NCI-H460 (cell line): ENCODE measurements at regions not wholly inside any gene's neighbourhood (a gene's known extent, or its start where the extent isn't known, plus 50 kb on each side); places are given as distances from the start of the nearest gene placed in this dataset.

Source experiments
- DNase-seq: peaks from one replicate; pipeline ENCODE4 v3.0.0-alpha.2; 2016; ENCODE audit warnings: low read depth; ENCODE audit errors: extremely low read depth

- DNase-seq, result no peak
These were observed 267.3 kb downstream of the MTRR start for GRCh38 chr5:8136271-8136670.

GRCh38 chr5:8137941-8138550, 269.1 kb downstream of the MTRR start:
- DNase-seq, result no peak

GRCh38 chr5:8138884-8139283, 269.9 kb downstream of the MTRR start:
- no peak for DNase-seq

DNA sequence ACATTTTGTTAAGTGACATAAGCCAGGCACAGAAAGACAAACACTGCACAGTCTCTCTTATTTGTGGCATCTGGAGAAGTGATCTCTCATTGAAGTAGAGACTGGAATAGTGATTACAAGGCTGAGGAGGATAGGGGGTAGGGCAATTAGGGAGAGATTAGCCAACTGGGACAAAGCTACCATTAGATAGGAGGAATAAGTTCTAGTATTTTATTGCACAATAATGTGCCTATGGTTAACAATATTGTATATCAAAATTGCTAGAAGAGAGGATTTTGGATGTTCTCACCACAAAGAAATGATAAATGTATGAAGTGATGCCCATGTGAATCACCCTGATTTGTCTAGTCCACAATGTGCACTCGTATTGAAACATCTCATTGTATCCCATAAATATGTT, 281.8 kb downstream of the MTRR start:
- no peak for DNase-seq

- DNase-seq, result no peak
These were observed 287.8 kb downstream of the MTRR start for GRCh38 chr5:8156706-8157105.

GRCh38 chr5:8157320-8157822, 288.4 kb downstream of the MTRR start:
- DNase-seq, result no peak

- DNase-seq, result no peak
These were observed 307.2 kb downstream of the MTRR start for GRCh38 chr5:8176101-8176693.

- no peak for DNase-seq
These were observed 315.6 kb downstream of the MTRR start for GRCh38 chr5:8184455-8185063.

GRCh38 chr5:8185852-8186251, 316.9 kb downstream of the MTRR start:
- no peak for DNase-seq

DNA sequence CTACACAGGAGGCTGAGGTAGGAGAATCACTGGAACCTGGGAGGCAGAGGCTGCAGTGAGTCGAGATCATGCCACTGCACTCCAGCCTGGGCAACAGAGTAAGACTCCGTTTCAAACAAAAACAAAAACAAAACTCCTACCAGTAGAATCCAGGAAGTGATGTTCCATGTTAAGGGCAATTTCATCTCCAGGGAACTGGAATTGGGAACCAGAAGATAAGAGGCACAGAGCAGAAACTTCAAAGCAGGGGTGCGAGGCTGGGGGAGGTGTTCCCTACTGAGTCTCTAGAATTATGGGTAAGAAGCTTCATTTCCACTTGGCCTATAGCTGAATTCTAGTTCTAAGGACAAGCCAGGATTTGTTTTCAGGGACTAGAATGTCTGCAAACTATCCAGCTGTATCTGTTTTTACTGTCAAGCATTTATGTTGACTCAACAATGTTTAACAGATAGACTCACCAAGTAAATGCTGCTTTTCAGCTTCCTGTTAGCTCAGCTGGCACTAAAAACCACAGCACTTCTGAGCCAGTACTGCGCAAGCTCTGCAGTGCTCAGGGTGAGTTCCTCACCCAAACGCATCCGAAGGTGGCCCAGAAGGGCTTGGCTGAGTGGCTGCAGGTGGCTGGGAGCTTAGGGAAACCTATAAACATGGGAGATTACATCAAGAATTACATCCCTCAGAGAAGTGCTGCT, 320.1 kb downstream of the MTRR start:
- no peak for DNase-seq

GRCh38 chr5:8192840-8193239, 323.9 kb downstream of the MTRR start:
- DNase-seq, result no peak

DNA sequence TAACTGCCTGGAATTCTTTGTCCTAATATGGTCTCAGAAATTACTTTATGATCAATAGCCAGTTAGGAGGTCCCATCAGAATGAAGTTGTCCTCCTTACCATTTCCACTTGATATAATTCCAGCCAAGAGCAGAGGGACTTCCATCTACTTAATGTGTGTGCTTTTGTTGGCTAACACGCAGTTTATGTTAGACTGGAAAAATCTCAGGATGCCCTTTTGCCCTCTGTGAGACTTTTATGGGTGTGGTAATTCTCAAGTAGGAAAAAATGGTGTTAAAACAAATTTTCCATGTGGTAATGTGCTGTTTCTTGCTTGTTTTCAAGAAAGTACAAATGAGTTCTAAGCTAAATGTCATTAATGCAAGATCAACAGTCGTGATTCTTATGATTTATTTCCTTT, 327.1 kb downstream of the MTRR start:
- DNase-seq, result no peak

GRCh38 chr5:8208307-8208706, 339.4 kb downstream of the MTRR start:
- no peak for DNase-seq

GRCh38 chr5:8209500-8209899, 340.6 kb downstream of the MTRR start:
- DNase-seq, result no peak

DNA sequence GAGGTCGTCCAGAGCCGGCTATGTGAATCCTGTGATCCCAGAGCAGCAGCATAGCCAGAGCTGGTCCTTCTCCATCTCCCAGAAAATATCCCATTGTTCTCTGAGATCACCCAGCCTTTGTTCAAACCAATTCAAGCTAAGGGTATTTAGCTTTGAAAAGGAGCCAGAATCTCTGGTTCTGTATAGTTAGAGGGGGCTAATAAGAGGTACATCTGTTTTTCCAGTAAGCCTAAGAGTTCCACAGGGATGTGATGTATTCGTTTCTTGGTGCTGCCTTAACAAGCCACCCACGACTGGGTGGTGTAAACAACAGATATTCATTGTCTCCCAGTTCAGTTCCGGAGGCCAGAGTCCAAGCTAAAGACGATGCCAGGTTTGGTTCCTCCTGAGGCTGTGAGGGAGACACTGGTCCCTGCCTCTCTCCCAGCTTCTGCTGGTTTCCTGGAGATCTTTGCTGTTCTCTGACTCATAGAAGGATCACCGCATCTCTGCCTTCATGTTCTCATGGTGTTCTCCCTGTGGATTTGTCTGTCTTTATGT, 344.8 kb downstream of the MTRR start:
- DNase-seq, result no peak

DNA sequence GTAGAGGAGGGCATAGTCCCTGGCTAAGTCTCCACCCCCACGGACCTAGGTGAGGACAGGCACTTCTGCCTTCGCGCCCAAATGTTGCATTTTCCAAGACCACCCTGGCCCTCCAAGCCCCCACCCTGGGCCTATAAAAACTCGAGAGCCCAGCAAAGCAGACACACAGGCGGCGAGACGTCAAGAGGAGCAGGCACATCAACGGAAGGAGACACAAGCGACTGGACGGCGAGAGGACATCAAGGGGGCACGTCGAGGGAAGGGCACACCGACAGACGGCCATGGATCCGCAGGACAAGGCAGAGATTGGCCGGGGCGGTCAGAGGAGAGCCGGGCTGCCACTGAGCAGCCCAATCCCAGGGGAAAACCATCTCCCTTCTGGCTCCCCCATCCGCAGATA, 348.0 kb downstream of the MTRR start:
- DNase-seq, result no peak

DNA sequence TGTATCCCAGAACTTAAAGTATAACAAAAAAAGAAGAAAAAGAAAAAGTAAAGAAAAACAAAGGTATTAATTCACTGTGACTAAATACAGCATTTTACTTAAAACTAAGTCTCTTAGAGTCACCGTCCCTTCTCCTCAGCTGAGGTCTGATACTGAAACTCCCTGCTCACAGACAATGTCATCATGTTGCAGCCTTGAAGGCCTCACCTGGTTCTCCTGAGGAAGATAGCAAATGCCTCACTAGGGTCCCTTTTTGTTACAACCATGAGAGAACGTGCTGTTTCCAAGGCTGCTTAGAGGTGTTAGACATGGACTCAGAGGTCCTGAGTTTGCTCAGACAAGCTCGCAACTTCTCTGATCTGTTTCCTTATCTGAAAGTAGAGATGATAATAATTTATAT, 357.2 kb downstream of the MTRR start:
- no peak for DNase-seq

GRCh38 chr5:8227112-8227511, 358.2 kb downstream of the MTRR start:
- DNase-seq, result no peak

DNA sequence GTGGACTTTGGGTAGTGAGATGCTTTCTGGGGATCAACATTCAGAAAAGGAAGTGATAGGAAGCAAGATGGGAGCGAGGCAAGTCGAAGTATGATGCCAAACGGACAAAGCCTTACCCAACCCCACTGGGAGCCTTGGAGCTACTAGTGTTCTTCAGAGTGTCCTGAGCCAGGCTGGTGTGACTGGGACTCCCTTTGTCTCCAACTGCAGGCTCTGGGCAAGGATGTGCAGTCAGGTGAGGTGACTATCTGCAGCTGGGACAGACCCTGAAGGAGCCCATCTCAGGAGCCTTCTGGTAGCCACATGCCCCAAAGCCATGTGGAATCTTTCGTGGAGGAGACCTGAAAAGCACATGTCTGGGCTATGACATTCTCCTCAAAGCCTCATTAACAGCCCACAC, 360.6 kb downstream of the MTRR start:
- no peak for DNase-seq

DNA sequence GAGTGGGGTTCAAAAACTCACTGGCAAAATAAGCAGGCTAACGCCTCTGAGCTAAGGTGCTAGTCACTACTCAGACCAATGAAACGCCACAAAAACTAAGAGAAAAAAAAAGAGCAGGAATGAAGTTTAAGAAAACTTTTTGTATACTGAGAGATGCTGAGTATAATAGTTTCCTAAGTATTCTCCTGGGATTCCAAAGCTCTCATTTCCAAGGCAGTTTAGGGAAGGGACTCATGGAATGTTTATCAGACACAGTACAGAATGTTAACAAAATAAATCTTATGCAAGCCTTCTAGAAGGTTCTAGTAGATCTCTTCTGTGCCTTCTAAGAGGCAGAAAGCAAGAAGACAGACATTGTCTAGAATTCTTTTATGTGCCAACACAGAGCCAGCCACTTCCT, 361.9 kb downstream of the MTRR start:
- DNase-seq, result no peak

DNA sequence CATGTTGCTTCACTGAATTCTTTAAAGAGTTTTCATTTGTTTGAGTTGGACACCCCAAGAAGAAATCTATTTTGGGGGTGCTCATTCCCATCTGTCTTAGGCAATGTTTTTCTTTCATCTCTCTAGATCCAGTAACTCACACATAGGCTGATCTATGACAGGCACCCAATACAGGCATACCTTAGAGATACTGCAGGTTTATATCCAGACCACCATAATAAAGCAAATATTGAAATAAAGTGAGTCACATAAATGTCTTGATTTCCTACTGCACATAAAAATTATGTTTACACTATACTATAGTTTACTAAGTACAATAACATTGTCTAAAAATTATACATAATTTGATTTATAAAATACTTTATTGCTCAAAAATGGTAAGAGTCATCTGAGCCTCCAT, 364.5 kb downstream of the MTRR start:
- DNase-seq, result no peak
